Psoas muscle (tissue), 7 donors: ENCODE measurements at regions not wholly inside any gene's neighbourhood (a gene's known extent, or its start where the extent isn't known, plus 50 kb on each side); places are given as distances from the start of the nearest gene placed in this dataset.

Source experiments
- ATAC-seq, 4 donors: fragments of 200-7000 bp; cut with Tn5 transposase; one replicate each; pipeline ENCODE4 v1.9.1; 2020; ENCODE audit warnings: moderate library complexity in 3 of 4, mild to moderate bottlenecking in 2 of 4
- DNase-seq, 2 donors: peaks; one replicate each; pipeline ENCODE4 v3.0.0-alpha.2; 2020
- H3K27ac ChIP-seq: fragments of 200-600 bp; one replicate; pipeline ENCODE4 v1.8.0; 2022
- H3K27me3 ChIP-seq, 3 donors: fragments of 200-600 bp in 1 of 3; one replicate each; pipeline versions ENCODE4 v1.6.1 to v1.8.0; 2013 to 2022; ENCODE audit warnings: low read length in 2 of 3, mild to moderate bottlenecking in 2 of 3, moderate library complexity in 1 of 3; ENCODE audit not compliant: insufficient read depth in 3 of 3
- H3K36me3 ChIP-seq, 2 donors: fragments of 200-600 bp in 1 of 2; one replicate each; pipeline versions ENCODE4 v1.6.1 to v1.8.0; 2013 to 2022; ENCODE audit warnings: low read depth in 1 of 2, mild to moderate bottlenecking in 1 of 2, moderate library complexity in 1 of 2; ENCODE audit not compliant: insufficient read depth in 1 of 2
- H3K4me1 ChIP-seq: fragments of 200-600 bp; one replicate; pipeline ENCODE4 v1.8.0; 2022
- H3K4me3 ChIP-seq: fragments of 200-600 bp; one replicate; pipeline ENCODE4 v1.8.0; 2022; ENCODE audit warnings: mild to moderate bottlenecking
- H3K9me3 ChIP-seq: fragments of 200-600 bp; one replicate; pipeline ENCODE4 v1.8.0; 2022
- WGBS, 3 donors: extraction: QIAGEN DNeasy Blood & Tissue Kit; methylation state at CpG; one replicate each; pipeline versions ENCODE4 v1.1.6 to v1.1.7; 2013; 5-methylcytosine and 5-hydroxymethylcytosine counted together
- intact Hi-C, 2 donors: fragments of 100-400 bp; cut with DNase I; formaldehyde crosslinking; loops; one replicate each; pipeline versions ENCODE4 v1.11.0 to v1.14.2; 2022
- TF ChIP-seq, protein P1 (sequence below): fragments of 200-600 bp; IDR thresholded peaks from one replicate; pipeline ENCODE4 v1.8.0; 2022; ENCODE audit warnings: antibody characterized with exemption
- donor health status: healthy with polysubstance abuse.
- donor health status: DM: no; HTN: no; CAD: no; lungs with moderate emphysema.
- donor health status: Bipolar disorder and iron deficiency.
- donor health status: healthy.
- donor health status: DM: yes; HTN: yes; CAD: no.
- donor health status: DM: no; HTN: no; CAD: no.
- donor health status: DM: yes; HTN: yes; CAD: no.

GRCh38 chr6:132131758-132132157 is 180.6 kb upstream of the CCN2 start:
- TF ChIP-seq, protein P1, sequence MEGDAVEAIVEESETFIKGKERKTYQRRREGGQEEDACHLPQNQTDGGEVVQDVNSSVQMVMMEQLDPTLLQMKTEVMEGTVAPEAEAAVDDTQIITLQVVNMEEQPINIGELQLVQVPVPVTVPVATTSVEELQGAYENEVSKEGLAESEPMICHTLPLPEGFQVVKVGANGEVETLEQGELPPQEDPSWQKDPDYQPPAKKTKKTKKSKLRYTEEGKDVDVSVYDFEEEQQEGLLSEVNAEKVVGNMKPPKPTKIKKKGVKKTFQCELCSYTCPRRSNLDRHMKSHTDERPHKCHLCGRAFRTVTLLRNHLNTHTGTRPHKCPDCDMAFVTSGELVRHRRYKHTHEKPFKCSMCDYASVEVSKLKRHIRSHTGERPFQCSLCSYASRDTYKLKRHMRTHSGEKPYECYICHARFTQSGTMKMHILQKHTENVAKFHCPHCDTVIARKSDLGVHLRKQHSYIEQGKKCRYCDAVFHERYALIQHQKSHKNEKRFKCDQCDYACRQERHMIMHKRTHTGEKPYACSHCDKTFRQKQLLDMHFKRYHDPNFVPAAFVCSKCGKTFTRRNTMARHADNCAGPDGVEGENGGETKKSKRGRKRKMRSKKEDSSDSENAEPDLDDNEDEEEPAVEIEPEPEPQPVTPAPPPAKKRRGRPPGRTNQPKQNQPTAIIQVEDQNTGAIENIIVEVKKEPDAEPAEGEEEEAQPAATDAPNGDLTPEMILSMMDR: no peak
- no peak overlapping the region for H3K4me3 ChIP-seq
- no peaks in the 10 kb centered on the region for H3K27me3 ChIP-seq
- ATAC-seq (peak; percentile 64 to 91 (median 80)), DNase-seq (peak; percentile 19 to 32)
- no peaks in the 10 kb centered on the region for H3K36me3 ChIP-seq
- H3K4me1 ChIP-seq: no peaks in the 10 kb centered on the region
- 13 to 19% (median 14%) methylated on average over 2 of the region's 2 CpGs for WGBS, 3 donors
- no peaks in the 10 kb centered on the region for H3K9me3 ChIP-seq
- peak overlapping the region; percentile 58 for H3K27ac ChIP-seq
- intact Hi-C loops: no loop called here

DNA sequence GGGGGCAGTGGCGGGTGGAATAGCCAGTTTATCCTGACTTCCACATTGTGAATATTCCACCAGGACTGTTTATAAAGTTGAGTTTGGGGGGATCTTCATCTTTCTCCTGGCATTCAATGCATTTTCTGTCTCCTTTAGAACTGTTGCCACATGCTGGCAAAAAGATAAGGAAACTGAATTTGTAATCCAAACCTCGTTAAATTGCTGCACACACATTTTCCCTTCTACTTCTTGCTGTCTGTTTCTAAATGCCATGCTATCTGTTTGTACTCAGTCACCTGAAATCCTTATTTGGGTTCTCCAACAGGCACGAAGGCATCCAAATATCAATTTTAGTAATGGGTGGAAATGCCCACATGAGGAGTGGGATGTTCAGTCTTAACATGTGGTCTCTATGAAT is 180.2 kb upstream of the CCN2 start:
- ATAC-seq (peak in 1 of 4 donors; percentile 16), DNase-seq (no peak)
- H3K36me3 ChIP-seq: no peaks in the 10 kb centered on the region
- 37 to 41% (median 41%) methylated on average over 3 of the region's 3 CpGs for WGBS, 3 donors
- H3K27ac ChIP-seq: peak overlapping the region; percentile 58
- no peaks in the 10 kb centered on the region for H3K27me3 ChIP-seq
- intact Hi-C loops: no loop called here
- no peaks in the 10 kb centered on the region for H3K9me3 ChIP-seq
- H3K4me3 ChIP-seq: no peak overlapping the region
- H3K4me1 ChIP-seq: no peaks in the 10 kb centered on the region
- TF ChIP-seq, protein P1: no peak

GRCh38 chr6:132130626-132131298 is 179.6 kb upstream of the CCN2 start:
- H3K4me1 ChIP-seq: no peaks in the 10 kb centered on the region
- intact Hi-C loops: no loop called here
- WGBS, 3 donors: 18 to 28% (median 19%) methylated on average over 10 of the region's 10 CpGs
- H3K4me3 ChIP-seq: no peak overlapping the region
- H3K27me3 ChIP-seq: no peaks in the 10 kb centered on the region
- peak; percentile 23 to 63 for DNase-seq
- ATAC-seq: peak; percentile 51 to 71 (median 62)
- peak overlapping the region; percentile 58 for H3K27ac ChIP-seq
- TF ChIP-seq, protein P1: no peak
- H3K9me3 ChIP-seq: no peaks in the 10 kb centered on the region
- no peaks in the 10 kb centered on the region for H3K36me3 ChIP-seq

DNA sequence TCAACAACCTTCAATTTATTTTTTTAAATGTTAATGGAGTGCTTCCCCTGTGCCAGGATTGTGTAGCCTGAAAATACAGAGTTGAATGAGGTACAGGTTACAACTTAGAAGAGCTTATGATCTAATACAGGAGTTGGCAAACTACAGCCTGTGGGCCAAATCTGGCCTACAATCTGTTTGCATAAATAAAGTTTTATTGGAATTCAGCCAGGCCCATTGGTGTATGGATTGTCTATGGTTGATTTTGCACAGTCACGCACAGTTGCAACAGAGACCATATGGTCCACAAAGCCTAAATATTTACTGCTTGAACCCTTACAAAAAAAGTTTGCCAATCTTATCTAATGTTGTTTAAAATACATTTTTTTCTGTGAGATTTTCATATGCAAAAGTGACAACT is 177.3 kb upstream of the CCN2 start:
- intact Hi-C loops: no loop called here
- no peaks in the 10 kb centered on the region for H3K4me1 ChIP-seq
- 97% methylated on average over 1 of the region's 1 CpG for WGBS, 3 donors
- H3K4me3 ChIP-seq: no peak overlapping the region
- H3K27ac ChIP-seq: no peak overlapping the region
- TF ChIP-seq, protein P1: no peak
- H3K27me3 ChIP-seq: no peaks in the 10 kb centered on the region
- no peak for ATAC-seq
- no peaks in the 10 kb centered on the region for H3K36me3 ChIP-seq
- no peaks in the 10 kb centered on the region for H3K9me3 ChIP-seq
- no peak for DNase-seq

DNA sequence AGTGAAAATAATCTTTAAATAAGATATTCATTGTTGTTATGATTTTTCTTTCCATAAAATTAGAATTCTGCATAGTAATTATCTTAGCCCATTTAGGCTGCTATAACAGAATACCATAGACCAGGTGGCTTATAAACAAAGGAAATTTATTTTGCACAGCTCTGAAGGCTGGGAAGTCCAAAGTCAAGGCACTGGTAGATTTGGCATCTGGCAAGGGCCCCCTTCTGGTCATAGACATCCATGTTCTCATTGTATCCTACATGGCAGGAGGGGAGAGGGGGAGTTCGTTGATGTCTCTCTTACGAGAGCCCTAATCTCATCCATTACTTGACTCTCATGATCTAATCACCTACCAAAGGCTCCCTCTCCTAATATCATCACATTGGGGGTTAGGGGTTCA is 175.0 kb upstream of the CCN2 start:
- TF ChIP-seq, protein P1: no peak
- no peak overlapping the region for H3K4me3 ChIP-seq
- ATAC-seq (no peak), DNase-seq (no peak)
- no peaks in the 10 kb centered on the region for H3K4me1 ChIP-seq
- no peaks in the 10 kb centered on the region for H3K9me3 ChIP-seq
- no peaks in the 10 kb centered on the region for H3K36me3 ChIP-seq
- no peak overlapping the region for H3K27ac ChIP-seq
- WGBS, 3 donors: 92 to 95% (median 93%) methylated on average over 2 of the region's 2 CpGs
- intact Hi-C loops: no loop called here
- H3K27me3 ChIP-seq: no peaks in the 10 kb centered on the region
